ENCODE measurements at regions not wholly inside any gene's neighbourhood (a gene's known extent, or its start where the extent isn't known, plus 50 kb on each side); places are given as distances from the start of the nearest gene placed in this dataset.

GRCh38 chr5:122713041-122713440 lies 61.8 kb upstream of the SNX2 start:
- H3K4me3 ChIP-seq (ENCODE audit: low read depth, low read length): no peak overlapping the region
- TF ChIP-seq, protein P1, sequence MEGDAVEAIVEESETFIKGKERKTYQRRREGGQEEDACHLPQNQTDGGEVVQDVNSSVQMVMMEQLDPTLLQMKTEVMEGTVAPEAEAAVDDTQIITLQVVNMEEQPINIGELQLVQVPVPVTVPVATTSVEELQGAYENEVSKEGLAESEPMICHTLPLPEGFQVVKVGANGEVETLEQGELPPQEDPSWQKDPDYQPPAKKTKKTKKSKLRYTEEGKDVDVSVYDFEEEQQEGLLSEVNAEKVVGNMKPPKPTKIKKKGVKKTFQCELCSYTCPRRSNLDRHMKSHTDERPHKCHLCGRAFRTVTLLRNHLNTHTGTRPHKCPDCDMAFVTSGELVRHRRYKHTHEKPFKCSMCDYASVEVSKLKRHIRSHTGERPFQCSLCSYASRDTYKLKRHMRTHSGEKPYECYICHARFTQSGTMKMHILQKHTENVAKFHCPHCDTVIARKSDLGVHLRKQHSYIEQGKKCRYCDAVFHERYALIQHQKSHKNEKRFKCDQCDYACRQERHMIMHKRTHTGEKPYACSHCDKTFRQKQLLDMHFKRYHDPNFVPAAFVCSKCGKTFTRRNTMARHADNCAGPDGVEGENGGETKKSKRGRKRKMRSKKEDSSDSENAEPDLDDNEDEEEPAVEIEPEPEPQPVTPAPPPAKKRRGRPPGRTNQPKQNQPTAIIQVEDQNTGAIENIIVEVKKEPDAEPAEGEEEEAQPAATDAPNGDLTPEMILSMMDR (IDR thresholded peaks at IDR 0.05; ENCODE audit: insufficient read depth, low read depth, low read length, missing control alignments): no peak
- DNase-seq (ENCODE audit: low read depth): no peak

DNA sequence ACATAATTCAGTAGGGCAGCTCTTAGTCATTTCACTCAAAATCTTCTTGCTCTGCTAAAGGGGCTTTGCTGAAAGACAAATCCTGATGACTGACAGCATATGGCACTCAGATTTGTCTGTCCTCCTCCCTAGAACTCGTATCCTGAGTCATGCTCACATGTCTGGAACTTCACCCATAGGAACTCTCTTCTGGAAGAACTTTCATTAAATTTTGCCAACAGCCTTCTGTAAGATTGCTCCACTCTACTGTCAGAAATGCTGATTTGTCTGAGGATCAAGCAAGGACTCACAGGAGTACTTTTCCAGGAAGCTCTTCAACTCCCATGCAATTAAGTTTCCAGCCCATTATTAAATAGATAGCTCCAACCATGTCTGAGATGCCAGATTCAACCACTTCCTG lies 59.8 kb upstream of the SNX2 start:
- TF ChIP-seq, protein P1 (IDR thresholded peaks at IDR 0.05; ENCODE audit: insufficient read depth, low read depth, low read length, missing control alignments): no peak
- no peak for DNase-seq (ENCODE audit: low read depth)

DNA sequence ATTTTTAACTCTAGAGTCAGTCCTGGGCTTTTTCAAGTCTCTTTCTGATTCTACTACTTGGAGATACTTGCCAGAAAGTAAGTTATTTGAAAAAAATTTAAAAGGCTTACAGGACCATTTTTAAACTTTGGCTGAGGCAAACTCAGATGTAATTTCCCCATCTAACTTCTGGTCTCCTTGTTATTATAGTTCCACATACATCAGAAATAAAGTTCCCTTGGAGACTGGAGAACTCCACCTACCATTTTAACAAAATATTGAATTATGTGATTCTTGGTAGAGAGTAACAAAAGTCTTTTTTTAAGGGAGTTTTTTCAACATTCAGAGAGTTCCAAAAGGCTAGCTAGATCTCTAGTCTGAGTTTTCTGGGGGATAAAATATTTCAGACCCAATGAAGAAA lies 56.3 kb upstream of the SNX2 start:
- DNase-seq (ENCODE audit: low read depth): no peak
- no peak overlapping the region for H3K4me3 ChIP-seq (ENCODE audit: low read depth, low read length)
- TF ChIP-seq, protein P1 (IDR thresholded peaks at IDR 0.05; ENCODE audit: insufficient read depth, low read depth, low read length, missing control alignments): no peak

More for the DNA sequence above, 59.8 kb upstream of the SNX2 start:
- no peak overlapping the region for H3K4me3 ChIP-seq (ENCODE audit: low read depth, low read length)

DNA sequence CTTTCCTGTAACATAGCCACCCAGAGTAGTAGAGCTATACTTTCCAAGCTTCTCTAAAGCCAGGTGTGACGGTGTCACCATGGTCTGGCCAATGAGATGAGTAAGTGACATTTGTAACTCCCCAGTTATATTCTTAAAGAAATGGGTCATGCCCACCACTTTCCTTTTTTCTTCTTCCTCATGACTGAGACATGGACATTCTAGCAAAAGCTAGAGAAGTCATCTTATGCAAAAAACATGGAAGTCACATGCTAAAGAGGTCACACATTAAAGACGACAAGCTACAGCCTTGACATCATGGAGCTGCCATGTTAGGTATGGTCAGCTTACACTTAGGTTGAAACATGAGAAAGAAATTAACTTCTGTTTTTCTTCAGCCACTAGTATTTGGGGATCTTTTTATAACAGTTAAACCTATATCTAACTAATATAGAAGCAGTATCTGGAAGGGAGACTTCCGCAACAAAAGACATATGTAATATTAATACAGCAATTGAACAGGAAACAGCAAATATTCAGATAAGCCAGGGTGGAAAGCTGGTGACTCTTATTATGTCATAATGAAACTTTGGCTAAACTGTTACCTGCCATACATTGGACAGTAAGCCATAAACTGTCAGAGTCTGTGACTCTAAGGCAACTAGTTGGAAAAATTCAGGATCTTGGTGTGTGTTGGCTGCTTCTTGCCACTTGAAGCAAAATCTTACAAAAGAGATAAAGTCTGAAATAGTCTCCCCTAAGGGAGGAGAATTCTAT lies 54.7 kb upstream of the SNX2 start:
- TF ChIP-seq, protein P1 (IDR thresholded peaks at IDR 0.05; ENCODE audit: insufficient read depth, low read depth, low read length, missing control alignments): no peak
- no peak overlapping the region for H3K4me3 ChIP-seq (ENCODE audit: low read depth, low read length)

DNA sequence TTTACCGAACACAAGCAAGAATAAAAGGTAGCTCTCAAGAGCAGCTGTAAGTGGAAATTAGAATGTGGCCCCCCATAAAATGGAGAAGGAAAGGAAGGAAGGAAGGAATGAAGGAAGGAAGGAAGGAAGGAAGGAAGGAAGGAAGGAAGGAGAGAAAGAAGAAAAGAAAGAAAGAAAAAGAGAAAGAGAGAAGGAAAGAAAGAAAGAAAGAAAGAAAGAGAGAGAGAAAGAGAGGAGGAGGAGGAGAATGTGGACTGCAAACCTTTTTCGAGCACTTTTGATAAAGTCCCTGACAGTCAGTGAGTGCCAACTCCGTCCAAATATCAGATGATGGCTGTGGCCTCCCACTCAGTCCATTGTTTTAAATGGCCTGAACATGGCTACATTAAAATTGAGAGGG lies 53.8 kb upstream of the SNX2 start:
- H3K4me3 ChIP-seq (ENCODE audit: low read depth, low read length): no peak overlapping the region
- no peak for DNase-seq (ENCODE audit: low read depth)
- TF ChIP-seq, protein P1 (IDR thresholded peaks at IDR 0.05; ENCODE audit: insufficient read depth, low read depth, low read length, missing control alignments): no peak

More for the DNA sequence above, 54.7 kb upstream of the SNX2 start:
- no peak for DNase-seq (ENCODE audit: low read depth)

DNA sequence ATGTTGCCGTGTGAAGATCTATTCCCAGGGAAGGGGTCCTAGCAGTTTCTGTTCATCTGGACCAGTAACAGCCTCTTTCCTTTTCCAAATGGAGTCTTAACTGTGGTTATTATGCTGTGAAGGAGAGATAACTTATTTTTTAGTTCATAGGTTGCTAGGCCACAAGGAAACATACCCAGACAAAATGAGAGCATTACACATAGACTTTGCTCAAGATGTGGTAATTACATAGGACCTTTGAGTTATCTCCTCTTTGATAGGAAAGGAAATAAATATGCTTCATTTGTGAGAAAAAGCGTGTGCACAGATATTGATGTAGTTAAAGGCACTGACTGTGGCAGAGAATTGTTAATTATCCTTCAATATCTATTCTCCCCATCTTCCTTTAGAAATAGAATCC lies 52.5 kb upstream of the SNX2 start:
- no peak overlapping the region for H3K4me3 ChIP-seq (ENCODE audit: low read depth, low read length)
- no peak for DNase-seq (ENCODE audit: low read depth)
- TF ChIP-seq, protein P1 (IDR thresholded peaks at IDR 0.05; ENCODE audit: insufficient read depth, low read depth, low read length, missing control alignments): no peak

Data from GM12865 (cell line).